H9 (cell line): ENCODE measurements at regions not wholly inside any gene's neighbourhood (a gene's known extent, or its start where the extent isn't known, plus 50 kb on each side); places are given as distances from the start of the nearest gene placed in this dataset.

Experiments used
- DNase-seq: peaks from one replicate; pipeline ENCODE4 v3.0.0-alpha.2; 2017
- H2AFZ ChIP-seq: one replicate; pipeline ENCODE4 v1.6.1; 2013; ENCODE audit warnings: mild to moderate bottlenecking, low read length, control low read depth, moderate library complexity
- H2AK5ac ChIP-seq: 2 replicates; pipeline ENCODE4 v1.6.1; 2013; ENCODE audit warnings: low read length, control low read depth, mixed read lengths; ENCODE audit not compliant: insufficient read length
- H2BK120ac ChIP-seq: one replicate; pipeline ENCODE4 v1.6.1; 2013; ENCODE audit warnings: low read depth, mild to moderate bottlenecking, low read length, control low read depth, inconsistent platforms; ENCODE audit not compliant: poor library complexity, severe bottlenecking
- H2BK12ac ChIP-seq: 2 replicates; pipeline ENCODE4 v1.6.1; 2013; ENCODE audit warnings: low read length, control low read depth, mixed read lengths, low read depth; ENCODE audit not compliant: insufficient read length
- H2BK15ac ChIP-seq: 2 replicates; pipeline ENCODE4 v1.6.1; 2013; ENCODE audit warnings: low read depth, low read length, control low read depth
- H2BK20ac ChIP-seq: one replicate; pipeline ENCODE4 v1.6.1; 2013; ENCODE audit warnings: low read depth, mild to moderate bottlenecking, low read length, control low read depth, inconsistent platforms; ENCODE audit not compliant: poor library complexity, severe bottlenecking
- H2BK5ac ChIP-seq: 2 replicates; pipeline ENCODE4 v1.6.1; 2013; ENCODE audit warnings: low read length, control low read depth, mixed read lengths; ENCODE audit not compliant: insufficient read length
- H3K14ac ChIP-seq: 2 replicates; pipeline ENCODE4 v1.6.1; 2013; ENCODE audit warnings: low read length, control low read depth; ENCODE audit not compliant: insufficient read depth
- H3K18ac ChIP-seq: 2 replicates; pipeline ENCODE4 v1.6.1; 2013; ENCODE audit warnings: low read depth, mild to moderate bottlenecking, mixed read lengths, low read length, control low read depth; ENCODE audit not compliant: insufficient read length
- H3K23ac ChIP-seq: 2 replicates; pipeline ENCODE4 v1.6.1; 2013; ENCODE audit warnings: low read length, control low read depth, mixed read lengths, low read depth; ENCODE audit not compliant: insufficient read length
- H3K23me2 ChIP-seq: 2 replicates; pipeline ENCODE4 v1.6.1; 2013; ENCODE audit warnings: low read depth, mild to moderate bottlenecking, mixed read lengths, low read length, control low read depth; ENCODE audit not compliant: insufficient read length, poor library complexity, severe bottlenecking
- H3K27ac ChIP-seq: 2 replicates; pipeline ENCODE4 v1.5.1; 2013; ENCODE audit warnings: low read length, control low read depth, mixed read lengths, low read depth; ENCODE audit not compliant: insufficient read length
- H3K27me3 ChIP-seq: 2 replicates; pipeline ENCODE4 v1.6.1; 2013; ENCODE audit warnings: low read length, control low read depth, inconsistent platforms; ENCODE audit not compliant: insufficient read depth
- H3K4ac ChIP-seq: 2 replicates; pipeline ENCODE4 v1.6.1; 2013; ENCODE audit warnings: low read depth, mild to moderate bottlenecking, control low read depth, inconsistent platforms, low read length, moderate library complexity
- H3K4me1 ChIP-seq: 2 replicates; pipeline ENCODE4 v1.6.1; 2013; ENCODE audit warnings: low read length, control low read depth, inconsistent platforms; ENCODE audit not compliant: insufficient read depth
- H3K4me2 ChIP-seq: 2 replicates; pipeline ENCODE4 v1.6.1; 2013; ENCODE audit warnings: low read length, control low read depth, mixed read lengths; ENCODE audit not compliant: insufficient read length, insufficient read depth
- H3K56ac ChIP-seq: 2 replicates; pipeline ENCODE4 v1.6.1; 2013; ENCODE audit warnings: low read depth, mild to moderate bottlenecking, mixed read lengths, low read length, control low read depth; ENCODE audit not compliant: insufficient read length
- H3K79me1 ChIP-seq: 2 replicates; pipeline ENCODE4 v1.6.1; 2013; ENCODE audit warnings: low read depth, mild to moderate bottlenecking, moderate library complexity, low read length, control low read depth, inconsistent platforms; ENCODE audit not compliant: insufficient read depth, poor library complexity, severe bottlenecking
- H3K79me2 ChIP-seq: 2 replicates; pipeline ENCODE4 v1.6.1; 2013; ENCODE audit warnings: low read length, control low read depth, inconsistent platforms; ENCODE audit not compliant: insufficient read depth
- H3K9ac ChIP-seq: 2 replicates; pipeline ENCODE4 v1.6.1; 2013; ENCODE audit warnings: low read length, control low read depth, mixed read lengths; ENCODE audit not compliant: insufficient read length; ENCODE audit errors: extremely low read depth
- H3K9me3 ChIP-seq: one replicate; pipeline ENCODE4 v1.6.1; 2013; ENCODE audit warnings: low read depth, low read length, inconsistent platforms; ENCODE audit not compliant: control insufficient read depth
- H3T11ph ChIP-seq: one replicate; pipeline ENCODE4 v1.6.1; 2013; ENCODE audit warnings: mild to moderate bottlenecking, low read length, control low read depth, inconsistent platforms
- H4K20me1 ChIP-seq: one replicate; pipeline ENCODE4 v1.6.1; 2013; ENCODE audit not compliant: control insufficient read depth, insufficient read length, insufficient read depth
- H4K5ac ChIP-seq: 2 replicates; pipeline ENCODE4 v1.6.1; 2013; ENCODE audit warnings: low read depth, mild to moderate bottlenecking, mixed read lengths, low read length, control low read depth; ENCODE audit not compliant: insufficient read length
- H4K8ac ChIP-seq: replicated peaks from 2 replicates; pipeline ENCODE4 v1.6.1; 2013; ENCODE audit warnings: low read length, control low read depth, mixed read lengths, low read depth; ENCODE audit not compliant: insufficient read length
- H4K91ac ChIP-seq: 2 replicates; pipeline ENCODE4 v1.6.1; 2013; ENCODE audit warnings: low read depth, mild to moderate bottlenecking, moderate library complexity, mixed read lengths, low read length, control low read depth; ENCODE audit not compliant: insufficient read length
- H3K27ac Mint-ChIP-seq, 3 experiments: 2 replicates in 2 of 3; 3 replicates in 1 of 3; pipeline ENCODE4 v1.8.0; 2020 to 2021; ENCODE audit warnings: mixed read lengths in 3 of 3, mild to moderate bottlenecking in 1 of 3, moderate library complexity in 1 of 3
- H3K27me3 Mint-ChIP-seq: 2 replicates; pipeline ENCODE4 v1.8.0; 2021; ENCODE audit warnings: low read depth, mild to moderate bottlenecking, moderate library complexity, mixed read lengths
- H3K36me3 Mint-ChIP-seq, 3 experiments: 2 replicates in 2 of 3; 3 replicates in 1 of 3; pipeline ENCODE4 v1.8.0; 2020 to 2021; ENCODE audit warnings: low read depth in 3 of 3, mixed read lengths in 3 of 3; ENCODE audit not compliant: insufficient read depth in 1 of 3
- H3K4me1 Mint-ChIP-seq, 2 experiments: 2 replicates each; pipeline ENCODE4 v1.8.0; 2020; ENCODE audit warnings: mixed read lengths in 2 of 2
- H3K4me3 Mint-ChIP-seq, 2 experiments: 2 replicates in 1 of 2; 3 replicates in 1 of 2; pipeline ENCODE4 v1.8.0; 2020 to 2021; ENCODE audit warnings: mild to moderate bottlenecking in 2 of 2, mixed read lengths in 2 of 2, moderate library complexity in 1 of 2
- H3K9me3 Mint-ChIP-seq, 2 experiments: 2 replicates in 1 of 2; 3 replicates in 1 of 2; pipeline ENCODE4 v1.8.0; 2020; ENCODE audit warnings: mild to moderate bottlenecking in 2 of 2, mixed read lengths in 2 of 2, moderate library complexity in 1 of 2
- WGBS: extraction: QIAGEN DNeasy Blood & Tissue Kit; methylation state at CpG from one replicate; pipeline ENCODE4 v1.1.7; 2013; ENCODE audit warnings: missing lambda C conversion rate, low lambda C conversion rate, mixed read lengths; ENCODE audit not compliant: insufficient read length; ENCODE audit errors: extremely low coverage; 5-methylcytosine and 5-hydroxymethylcytosine counted together
- TF ChIP-seq, protein P1 (sequence below): fragments of 200-600 bp; sonication (generic); conservative IDR thresholded peaks from 3 replicates; pipeline ENCODE4 v1.8.0; 2021; ENCODE audit warnings: antibody characterized with exemption, mild to moderate bottlenecking

- Histone ChIP-seq H3K23ac (no peak overlapping the region), H2BK20ac (no peak overlapping the region), H2AFZ (no peak overlapping the region), H3K18ac (no peak overlapping the region), H3K14ac (no peak overlapping the region; the same call in 1 of the 2 replicates), H2BK15ac (no peak overlapping the region), H3K9me3 (no peaks in the 10 kb centered on the region), H3K27ac (no peak overlapping the region), H3K4me2 (no peak overlapping the region), H3K4ac (no peak overlapping the region), H3K23me2 (no peaks in the 10 kb centered on the region), H3K56ac (no peak overlapping the region), H2BK12ac (no peak overlapping the region), H3K79me2 (no peaks in the 10 kb centered on the region), H3K79me1 (no peaks in the 10 kb centered on the region), H4K91ac (no peak overlapping the region), H3K4me1 (peaks cover 6% of the 10 kb centered on the region; the same call in 1 of the 2 replicates), H2BK5ac (no peak overlapping the region), H3K9ac (no peak overlapping the region), H2BK120ac (no peak overlapping the region), H4K8ac (no peak overlapping the region), H3T11ph (no peak overlapping the region), H2AK5ac (no peak overlapping the region), H4K20me1 (no peaks in the 10 kb centered on the region), H4K5ac (no peak overlapping the region), H3K27me3 (no peaks in the 10 kb centered on the region)
- no peak overlapping the region for H3K27ac Mint-ChIP-seq
- H3K9me3 Mint-ChIP-seq, result no peaks in the 10 kb centered on the region; a peak in 1 of 5 replicates
- no peak for DNase-seq
- H3K36me3 Mint-ChIP-seq, result no peaks in the 10 kb centered on the region; a peak in 1 of 7 replicates
- no peak overlapping the region for H3K4me3 Mint-ChIP-seq
- H3K27me3 Mint-ChIP-seq, result peaks cover 8% of the 10 kb centered on the region
- H3K4me1 Mint-ChIP-seq, result peaks cover 15 to 19% of the 10 kb centered on the region in 2 experiments
- TF ChIP-seq, protein P1, sequence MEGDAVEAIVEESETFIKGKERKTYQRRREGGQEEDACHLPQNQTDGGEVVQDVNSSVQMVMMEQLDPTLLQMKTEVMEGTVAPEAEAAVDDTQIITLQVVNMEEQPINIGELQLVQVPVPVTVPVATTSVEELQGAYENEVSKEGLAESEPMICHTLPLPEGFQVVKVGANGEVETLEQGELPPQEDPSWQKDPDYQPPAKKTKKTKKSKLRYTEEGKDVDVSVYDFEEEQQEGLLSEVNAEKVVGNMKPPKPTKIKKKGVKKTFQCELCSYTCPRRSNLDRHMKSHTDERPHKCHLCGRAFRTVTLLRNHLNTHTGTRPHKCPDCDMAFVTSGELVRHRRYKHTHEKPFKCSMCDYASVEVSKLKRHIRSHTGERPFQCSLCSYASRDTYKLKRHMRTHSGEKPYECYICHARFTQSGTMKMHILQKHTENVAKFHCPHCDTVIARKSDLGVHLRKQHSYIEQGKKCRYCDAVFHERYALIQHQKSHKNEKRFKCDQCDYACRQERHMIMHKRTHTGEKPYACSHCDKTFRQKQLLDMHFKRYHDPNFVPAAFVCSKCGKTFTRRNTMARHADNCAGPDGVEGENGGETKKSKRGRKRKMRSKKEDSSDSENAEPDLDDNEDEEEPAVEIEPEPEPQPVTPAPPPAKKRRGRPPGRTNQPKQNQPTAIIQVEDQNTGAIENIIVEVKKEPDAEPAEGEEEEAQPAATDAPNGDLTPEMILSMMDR, result peak; percentile 32; the same call in 1 of the 3 replicates
- no CpG with 5 or more reads among the region's 7 CpGs for WGBS
Measured at GRCh38 chr10:110388687-110389052, 84.0 kb upstream of the SMNDC1 start.
